HEK293 (cell line): ENCODE measurements at regions not wholly inside any gene's neighbourhood (a gene's known extent, or its start where the extent isn't known, plus 50 kb on each side); places are given as distances from the start of the nearest gene placed in this dataset.

Experiments
- CTCF ChIA-PET: fragments of 350-600 bp; formaldehyde crosslinking; extraction: SDS; loops from one replicate; lab custom pipeline; 2021; ENCODE audit warnings: antibody characterized with exemption; lab: Yijun Ruan, JAX
- POLR2A ChIA-PET: fragments of 300-600 bp; formaldehyde crosslinking; extraction: SDS; loops from one replicate; lab custom pipeline; 2020; ENCODE audit warnings: antibody characterized with exemption, inconsistent platforms; lab: Yijun Ruan, JAX
- H3K27ac ChIP-seq: fragments of 200-500 bp; sonication (Bioruptor generic); 2 replicates; pipeline ENCODE4 v1.5.1; 2014; ENCODE audit warnings: low read depth, low read length, control low read depth, inconsistent platforms; ENCODE audit errors: extremely low read depth
- H3K36me3 ChIP-seq, 2 experiments: fragments of 200-500 bp in 1 of 2; sonication (Bioruptor generic) in 1 of 2; 1 replicate in 1 of 2; 2 replicates in 1 of 2; pipeline ENCODE4 v1.5.1; 2014 to 2017; ENCODE audit warnings: inconsistent platforms in 2 of 2, low read length in 2 of 2; ENCODE audit not compliant: control insufficient read depth in 2 of 2, insufficient read depth in 1 of 2
- H3K4me1 ChIP-seq: fragments of 200-500 bp; sonication (Bioruptor generic); 2 replicates; pipeline ENCODE4 v1.5.1; 2014; ENCODE audit warnings: mild to moderate bottlenecking, low read length, inconsistent platforms; ENCODE audit not compliant: control insufficient read depth, insufficient read depth
- H3K4me3 ChIP-seq: 2 replicates; pipeline ENCODE4 v1.5.1; 2011; ENCODE audit warnings: low read depth, mild to moderate bottlenecking, control low read depth, low read length, moderate library complexity
- H3K9me3 ChIP-seq: fragments of 200-500 bp; sonication (Bioruptor generic); 2 replicates; pipeline ENCODE4 v1.5.1; 2014; ENCODE audit warnings: low read depth, low read length, inconsistent platforms; ENCODE audit not compliant: control insufficient read depth, insufficient read depth
- CTCF ChIP-seq: fragments of 450-650 bp; formaldehyde crosslinking; IDR thresholded peaks from 2 replicates; pipeline ENCODE4 v1.5.1; 2016; ENCODE audit warnings: missing biosample characterization, missing genetic modification characterization
- GFI1B ChIP-seq: fragments of 450-650 bp; formaldehyde crosslinking; IDR thresholded peaks from 2 replicates; pipeline ENCODE4 v1.5.1; 2016; ENCODE audit warnings: missing biosample characterization, missing genetic modification characterization
- KLF9 ChIP-seq: fragments of 450-650 bp; formaldehyde crosslinking; IDR thresholded peaks from 2 replicates; pipeline ENCODE4 v1.5.1; 2016; ENCODE audit warnings: missing biosample characterization, missing genetic modification characterization, low read depth
- ZBTB10 ChIP-seq: fragments of 450-650 bp; formaldehyde crosslinking; IDR thresholded peaks from 2 replicates; pipeline ENCODE4 v1.5.1; 2016; ENCODE audit warnings: missing biosample characterization, missing genetic modification characterization
- ZBTB26 ChIP-seq: fragments of 450-650 bp; formaldehyde crosslinking; optimal IDR thresholded peaks from 2 replicates; pipeline ENCODE3; 2016; ENCODE audit warnings: missing biosample characterization, mild to moderate bottlenecking, missing genetic modification characterization
- ZBTB44 ChIP-seq: fragments of 450-650 bp; IDR thresholded peaks from 2 replicates; pipeline ENCODE4 v1.5.1; 2018; ENCODE audit warnings: missing biosample characterization, mild to moderate bottlenecking, missing genetic modification characterization
- ZFHX2 ChIP-seq: fragments of 450-650 bp; formaldehyde crosslinking; conservative IDR thresholded peaks from 2 replicates; pipeline ENCODE4 v1.5.1; 2016; ENCODE audit warnings: missing biosample characterization, missing genetic modification characterization
- ZNF157 ChIP-seq: fragments of 450-650 bp; formaldehyde crosslinking; IDR thresholded peaks from 2 replicates; pipeline ENCODE4 v1.5.1; 2016; ENCODE audit warnings: missing biosample characterization, missing genetic modification characterization
- ZNF211 ChIP-seq: fragments of 450-650 bp; formaldehyde crosslinking; IDR thresholded peaks from 2 replicates; pipeline ENCODE4 v1.5.1; 2016; ENCODE audit warnings: low read depth, missing biosample characterization, missing genetic modification characterization
- ZNF280D ChIP-seq: fragments of 450-650 bp; formaldehyde crosslinking; IDR thresholded peaks from 2 replicates; pipeline ENCODE4 v1.5.1; 2016; ENCODE audit warnings: missing biosample characterization, missing genetic modification characterization
- ZNF324 ChIP-seq: fragments of 450-650 bp; formaldehyde crosslinking; IDR thresholded peaks from 2 replicates; pipeline ENCODE4 v1.5.1; 2016; ENCODE audit warnings: missing biosample characterization, missing genetic modification characterization
- ZNF350 ChIP-seq: fragments of 450-650 bp; formaldehyde crosslinking; IDR thresholded peaks from 2 replicates; pipeline ENCODE4 v1.5.0; 2017; ENCODE audit warnings: missing biosample characterization, mild to moderate bottlenecking, missing genetic modification characterization
- ZNF433 ChIP-seq: fragments of 450-650 bp; formaldehyde crosslinking; IDR thresholded peaks from 2 replicates; pipeline ENCODE4 v1.5.1; 2016; ENCODE audit warnings: missing biosample characterization, missing genetic modification characterization, low read depth
- ZNF518A ChIP-seq: fragments of 450-650 bp; formaldehyde crosslinking; conservative IDR thresholded peaks from 2 replicates; pipeline ENCODE4 v1.5.1; 2016; ENCODE audit warnings: low read depth, missing biosample characterization, missing genetic modification characterization
- ZNF529 ChIP-seq: fragments of 450-650 bp; formaldehyde crosslinking; IDR thresholded peaks from 2 replicates; pipeline ENCODE4 v1.5.1; 2017; ENCODE audit warnings: missing genetic modification characterization, missing biosample characterization; ENCODE audit not compliant: insufficient replicate concordance
- ZNF558 ChIP-seq: fragments of 450-650 bp; formaldehyde crosslinking; IDR thresholded peaks from 2 replicates; pipeline ENCODE4 v1.5.1; 2016; ENCODE audit warnings: missing biosample characterization, missing genetic modification characterization
- ZNF621 ChIP-seq: fragments of 450-650 bp; formaldehyde crosslinking; IDR thresholded peaks from 2 replicates; pipeline ENCODE4 v1.5.1; 2017; ENCODE audit warnings: missing biosample characterization, missing genetic modification characterization
- ZNF623 ChIP-seq: fragments of 450-650 bp; formaldehyde crosslinking; IDR thresholded peaks from 2 replicates; pipeline ENCODE4 v1.5.1; 2016; ENCODE audit warnings: missing biosample characterization, missing genetic modification characterization
- ZNF785 ChIP-seq: fragments of 450-650 bp; formaldehyde crosslinking; IDR thresholded peaks from 2 replicates; pipeline ENCODE4 v1.5.1; 2016; ENCODE audit warnings: missing biosample characterization, missing genetic modification characterization

GRCh38 chr11:109667719-109668118, 245.7 kb downstream of the C11orf87 start:
- no peaks in the 10 kb centered on the region for H3K4me1 ChIP-seq
- CTCF ChIA-PET, result interaction anchor here (0.6 kb wide), 1 partner anchor 271 kb away, joined by 3 read pairs; no protein-coding TSS in a partner anchor
- POLR2A ChIA-PET, result no interaction called here
- no peaks in the 10 kb centered on the region for H3K36me3 ChIP-seq
- H3K9me3 ChIP-seq, result no peaks in the 10 kb centered on the region
- H3K27ac ChIP-seq, result no peak overlapping the region
- no peak overlapping the region for H3K4me3 ChIP-seq
- no peak for TF ChIP-seq ZNF433
- TF ChIP-seq ZNF350 (tag by site-specific recombination), result no peak
- no peak for TF ChIP-seq ZNF280D (tag by site-specific recombination)
- TF ChIP-seq ZFHX2 (tag by site-specific recombination), result no peak
- no peak for TF ChIP-seq ZBTB26 (tag by site-specific recombination)
- TF ChIP-seq KLF9 (tag by site-specific recombination), result no peak
- TF ChIP-seq GFI1B, result no peak
- TF ChIP-seq ZNF558 (tag by site-specific recombination), result no peak
- TF ChIP-seq ZNF785, result no peak
- TF ChIP-seq ZNF529, result no peak
- no peak for TF ChIP-seq ZNF623 (tag by site-specific recombination)
- no peak for TF ChIP-seq ZBTB10 (tag by site-specific recombination)
- TF ChIP-seq ZBTB44 (tag by site-specific recombination), result no peak
- TF ChIP-seq ZNF157, result no peak
- TF ChIP-seq ZNF324 (tag by site-specific recombination), result no peak
- no peak for TF ChIP-seq ZNF211 (tag by site-specific recombination)
- no peak for TF ChIP-seq CTCF (tag by site-specific recombination)
- no peak for TF ChIP-seq ZNF621
- TF ChIP-seq ZNF518A (tag by site-specific recombination), result no peak
